ENCODE measurements at regions not wholly inside any gene's neighbourhood (a gene's known extent, or its start where the extent isn't known, plus 50 kb on each side); places are given as distances from the start of the nearest gene placed in this dataset.
"Not testable (repeated sequence)": the region's sequence is repeated elsewhere in the genome, so short reads cannot be mapped to it uniquely, and the experiment has no call there.

DNA sequence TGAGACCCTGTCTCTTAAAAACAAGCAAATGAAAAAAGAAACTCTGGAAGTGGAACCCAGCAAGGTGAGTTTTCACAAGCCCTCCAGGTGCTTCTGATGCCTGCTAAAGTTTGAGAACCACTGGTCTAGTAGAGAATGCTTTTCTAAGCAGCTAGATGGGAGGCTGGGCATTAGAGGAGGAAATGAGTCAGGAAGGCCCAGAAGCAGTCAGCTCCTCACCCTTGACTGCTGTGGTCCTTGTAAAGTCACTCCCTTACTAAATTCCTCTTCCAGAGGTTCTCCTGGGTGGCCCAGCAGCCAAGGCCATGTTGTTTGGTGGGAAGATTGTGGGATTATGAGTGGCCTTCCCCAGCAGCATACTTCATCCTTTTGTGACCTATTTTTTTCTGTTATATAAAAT lies 52.0 kb upstream of the FYN start:
- DNase-seq (ENCODE audit: low read depth in 2 of 2) = no peak

DNA sequence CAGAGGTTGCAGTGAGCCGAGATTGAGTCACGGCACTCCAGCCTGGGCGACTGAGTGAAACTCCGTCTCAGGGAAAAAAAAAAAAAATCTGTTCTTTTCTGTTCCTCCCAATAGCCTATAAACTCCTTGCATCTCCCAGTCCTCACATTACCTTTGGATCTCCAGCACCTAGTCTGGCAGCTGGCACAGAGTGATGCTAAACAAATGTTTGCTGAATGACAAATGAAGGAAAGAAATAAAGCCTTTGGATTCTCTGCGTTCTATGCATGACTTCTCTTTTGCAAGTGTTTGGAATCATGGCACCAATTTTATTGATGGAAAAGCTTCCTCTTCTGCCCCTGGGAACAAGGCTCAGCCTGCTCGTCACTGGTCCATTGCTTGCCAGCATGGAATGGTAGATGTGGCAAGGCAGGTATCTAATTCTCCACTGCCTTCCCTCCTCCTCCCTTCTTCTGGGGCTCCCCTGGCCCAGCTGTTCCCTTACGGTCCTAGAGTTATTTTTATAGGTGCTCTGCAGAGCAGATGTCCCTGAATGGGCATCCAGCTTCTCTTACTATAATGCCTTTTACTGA lies 53.6 kb upstream of the FYN start:
- no peak for DNase-seq (ENCODE audit: low read depth in 2 of 2)

DNA sequence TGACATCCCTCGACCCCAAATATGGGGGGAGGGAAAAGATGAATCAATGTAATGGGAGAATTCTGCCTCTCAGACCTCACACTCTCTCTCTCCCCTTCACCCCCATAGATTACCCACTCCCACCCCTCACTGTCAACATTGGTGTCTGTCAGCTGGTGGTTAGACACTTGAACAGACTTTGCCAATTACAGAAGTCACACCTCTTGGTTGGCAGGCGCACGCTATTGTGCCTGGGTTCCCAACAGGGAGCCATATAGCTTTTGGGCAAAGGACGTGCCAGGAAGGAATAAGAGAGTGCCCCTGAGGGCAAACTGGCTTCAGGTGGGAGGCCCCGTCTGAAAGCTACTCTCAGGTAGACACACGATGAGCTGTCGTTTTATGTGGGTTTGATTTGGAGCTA lies 54.1 kb upstream of the FYN start:
- DNase-seq (ENCODE audit: low read depth in 2 of 2) = no peak

DNA sequence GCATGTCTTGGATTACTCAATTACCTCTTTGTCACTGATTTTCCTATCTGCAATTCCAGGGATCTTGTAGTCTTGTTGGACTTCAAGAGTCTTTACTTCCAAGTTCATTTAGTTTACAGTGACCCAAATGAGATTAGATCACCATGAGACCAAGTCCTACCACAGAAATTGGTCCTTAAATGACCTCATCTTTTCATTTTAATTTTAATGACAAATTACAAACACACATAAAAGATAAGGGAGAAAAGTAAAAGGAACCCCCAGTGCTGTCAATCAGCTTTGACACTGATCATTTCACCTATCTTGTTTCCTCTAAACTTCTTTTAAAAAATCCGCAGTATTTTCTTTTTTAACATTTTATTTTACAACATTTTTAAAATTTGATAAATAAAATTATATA lies 54.9 kb upstream of the FYN start:
- DNase-seq (ENCODE audit: low read depth in 2 of 2) = no peak

- not testable (repeated sequence) for DNase-seq (ENCODE audit: low read depth in 2 of 2)
Measured at GRCh38 chr6:111934611-111935010, 61.4 kb upstream of the FYN start.

DNA sequence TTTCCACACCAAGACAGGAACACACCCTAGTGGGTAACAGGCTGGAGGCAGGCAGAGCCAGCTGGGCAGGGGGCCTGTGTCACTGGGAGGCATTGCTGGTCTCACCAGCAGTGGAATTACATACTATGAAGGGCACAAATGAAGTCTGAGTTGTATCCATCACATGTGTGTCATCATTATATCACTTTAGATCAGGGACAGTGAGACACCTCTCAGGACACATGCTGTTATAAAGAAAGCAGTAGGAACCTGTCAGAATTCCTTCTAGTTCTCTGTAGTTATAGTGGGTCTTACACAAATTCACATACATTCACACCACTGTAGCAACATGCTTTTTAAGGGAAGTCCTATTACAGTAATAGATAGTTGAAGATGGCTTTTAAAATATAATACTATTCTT lies 63.5 kb upstream of the FYN start:
- no peak for DNase-seq (ENCODE audit: low read depth in 2 of 2)

- DNase-seq (ENCODE audit: low read depth in 2 of 2) = no peak
Measured at GRCh38 chr6:111938710-111939109, 65.5 kb upstream of the FYN start.

DNA sequence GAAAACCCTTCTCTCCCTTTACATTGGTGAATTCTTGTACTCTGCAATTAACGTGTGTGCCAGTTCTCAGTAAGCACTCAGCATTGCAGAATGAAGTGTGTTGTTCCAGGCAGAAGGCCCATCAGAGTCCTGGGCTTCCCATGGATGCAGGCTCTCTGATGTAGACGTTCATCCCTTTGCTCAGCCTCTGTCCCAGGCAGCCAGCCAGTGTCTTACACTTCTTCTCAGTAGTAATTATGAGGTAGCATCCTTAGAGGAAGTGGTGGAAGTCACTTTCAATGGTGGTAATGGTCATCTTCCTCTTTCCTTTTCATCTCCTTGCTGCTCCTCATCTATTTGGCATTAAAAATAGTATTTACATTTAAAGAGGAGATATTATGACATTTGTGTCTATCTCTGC lies 66.7 kb upstream of the FYN start:
- no peak for DNase-seq (ENCODE audit: low read depth in 2 of 2)

- no peak for DNase-seq (ENCODE audit: low read depth in 2 of 2)
Measured at GRCh38 chr6:111940801-111941200, 67.5 kb upstream of the FYN start.

- DNase-seq (ENCODE audit: low read depth in 2 of 2) = no peak
Measured at GRCh38 chr6:111941686-111942330, 68.6 kb upstream of the FYN start.

DNA sequence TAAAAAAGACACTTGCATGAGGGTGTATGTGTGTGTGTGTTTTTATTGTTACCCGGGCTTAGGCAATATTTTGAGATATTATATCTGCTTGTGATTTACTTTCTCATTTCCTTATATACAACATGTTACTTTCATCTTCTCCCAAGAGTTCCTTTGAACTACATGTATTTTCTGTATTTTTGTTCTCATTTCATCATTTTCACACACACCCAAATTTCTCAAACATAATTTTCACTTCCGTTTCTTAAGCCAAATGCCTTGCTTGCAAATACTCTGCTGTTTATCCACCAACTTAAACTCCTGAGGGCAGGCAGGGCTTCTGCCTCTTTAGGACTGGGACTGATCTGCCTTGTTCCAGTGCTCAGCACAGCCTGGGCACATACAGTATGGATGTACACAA lies 69.3 kb upstream of the FYN start:
- no peak for DNase-seq (ENCODE audit: low read depth in 2 of 2)

DNA sequence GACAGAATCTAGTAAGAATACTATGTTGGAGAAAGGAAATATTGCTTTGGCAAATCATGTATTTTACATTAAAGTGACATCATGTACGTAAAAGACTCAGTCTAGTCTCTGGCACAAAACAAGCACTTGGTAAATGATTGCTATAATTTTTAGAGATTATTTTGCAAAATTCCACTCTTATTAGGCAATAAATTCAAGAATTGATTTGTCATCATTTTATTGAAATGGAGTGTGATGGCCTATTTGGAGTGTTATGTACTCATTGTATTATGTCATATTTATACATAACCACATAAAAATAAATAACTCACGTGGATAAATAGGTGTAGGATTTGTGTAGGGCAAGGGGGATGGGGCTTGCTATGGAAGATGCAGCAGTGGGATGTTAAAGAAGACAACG lies 70.0 kb upstream of the FYN start:
- no peak for DNase-seq (ENCODE audit: low read depth in 2 of 2)

GRCh38 chr6:111943726-111944125 lies 70.5 kb upstream of the FYN start:
- DNase-seq (ENCODE audit: low read depth in 2 of 2) = no peak

- DNase-seq (ENCODE audit: low read depth in 2 of 2) = no peak
Measured at GRCh38 chr6:111944541-111944940, 71.3 kb upstream of the FYN start.

DNA sequence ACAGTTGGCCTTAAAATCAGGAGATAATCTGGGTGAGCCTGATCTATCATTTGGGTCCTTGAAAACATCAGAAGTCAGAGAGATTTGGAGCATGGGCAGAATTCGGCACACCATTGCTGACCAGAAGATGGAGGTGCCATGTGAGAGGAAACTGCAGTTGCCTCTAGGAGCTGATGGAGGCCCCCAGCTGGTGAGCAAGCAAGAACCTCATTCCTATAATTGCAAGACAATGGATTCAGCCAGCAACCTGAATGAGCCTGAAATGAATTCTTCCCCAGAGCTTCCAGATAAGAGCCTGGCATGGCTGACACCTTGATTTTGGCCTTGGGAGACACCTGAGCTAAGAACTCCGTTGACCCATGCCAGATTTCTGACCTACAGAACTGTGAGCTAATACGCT lies 76.3 kb upstream of the FYN start:
- no peak for DNase-seq (ENCODE audit: low read depth in 2 of 2)

- DNase-seq (ENCODE audit: low read depth in 2 of 2) = not testable (repeated sequence)
Measured at GRCh38 chr6:111949984-111950383, 76.7 kb upstream of the FYN start.

- DNase-seq (ENCODE audit: low read depth in 2 of 2) = no peak
Measured at GRCh38 chr6:111950661-111951496, 77.6 kb upstream of the FYN start.

- DNase-seq (ENCODE audit: low read depth in 2 of 2) = no peak
Measured at GRCh38 chr6:111951497-111952085, 78.3 kb upstream of the FYN start.

- no peak for DNase-seq (ENCODE audit: low read depth in 2 of 2)
Measured at GRCh38 chr6:111952274-111952673, 79.0 kb upstream of the FYN start.

DNA sequence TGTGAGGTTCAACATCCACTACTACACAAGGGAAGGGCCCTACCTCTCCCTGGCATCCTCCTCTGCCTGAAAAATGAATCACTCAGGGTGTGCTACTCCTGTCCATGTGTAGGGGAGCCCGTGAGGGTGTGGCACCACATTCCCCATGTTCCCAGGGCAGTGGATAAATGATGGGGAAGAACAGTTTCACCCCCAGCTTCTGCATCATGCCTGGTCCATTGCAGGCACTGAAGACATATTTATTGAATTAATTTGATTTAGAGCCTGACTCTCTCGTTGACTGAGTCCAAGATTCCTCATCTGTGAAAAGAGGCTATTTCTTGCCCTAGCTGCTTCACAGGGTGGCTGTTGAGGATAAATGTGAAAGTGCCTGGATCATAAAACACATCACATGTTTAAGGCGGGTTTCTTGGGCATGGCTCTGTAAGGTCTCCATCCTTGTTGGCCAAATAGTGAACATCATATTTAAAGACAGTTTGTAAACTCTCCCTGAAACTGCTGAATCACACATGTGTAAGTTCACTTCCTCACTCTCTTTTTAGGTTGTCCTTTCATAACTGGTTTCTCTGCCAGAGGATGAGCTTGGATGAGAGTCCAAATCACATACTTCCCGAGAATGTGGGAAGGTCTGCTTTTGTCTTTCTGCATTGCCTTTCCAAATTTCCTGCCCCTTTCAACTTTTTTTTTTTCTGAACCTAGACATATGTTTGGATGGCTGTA lies 79.7 kb upstream of the FYN start:
- no peak for DNase-seq (ENCODE audit: low read depth in 2 of 2)

GRCh38 chr6:111956098-111956497 lies 82.8 kb upstream of the FYN start:
- no peak for DNase-seq (ENCODE audit: low read depth in 2 of 2)
